Activated CD8-positive, alpha-beta memory T cell treated with anti-CD3 and anti-CD28 coated beads for 36 hours (primary cell): ENCODE measurements at regions not wholly inside any gene's neighbourhood (a gene's known extent, or its start where the extent isn't known, plus 50 kb on each side); places are given as distances from the start of the nearest gene placed in this dataset.
"Not testable (repeated sequence)": the region's sequence is repeated elsewhere in the genome, so short reads cannot be mapped to it uniquely, and the experiment has no call there.

Source experiments
- CTCF ChIA-PET: fragments of 350-600 bp; sonication (Branson Sonifier 250); formaldehyde crosslinking; loops from one replicate; lab custom pipeline; 2021; ENCODE audit warnings: antibody characterized with exemption; lab: Charles Lee
- POLR2A ChIA-PET: fragments of 350-600 bp; sonication (Branson Sonifier 250); formaldehyde crosslinking; loops from one replicate; lab custom pipeline; 2021; ENCODE audit warnings: antibody characterized with exemption; lab: Charles Lee

DNA sequence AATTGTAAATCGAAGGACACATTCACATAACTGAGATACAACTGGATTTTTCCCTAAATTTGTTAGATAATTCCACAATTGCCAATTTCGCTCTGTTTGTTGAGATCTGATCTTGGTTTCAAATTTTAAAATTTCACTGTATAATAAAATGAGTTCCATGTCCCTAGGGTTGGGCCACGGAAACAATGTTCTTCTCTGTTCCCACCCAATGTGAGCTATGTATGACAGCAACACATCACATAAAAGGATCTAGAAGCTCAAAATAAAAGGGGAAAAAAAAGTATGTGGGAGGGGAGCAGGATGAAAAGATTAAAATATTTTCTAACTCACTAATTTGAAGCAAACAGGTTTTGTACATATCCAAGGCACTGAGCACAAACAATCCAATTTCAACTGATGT, 287.8 kb upstream of the MKLN1 start:
- ChIA-PET POLR2A (interaction anchor here (0.6 to 1.0 kb wide), 3 partner anchors 28 to 112 kb away, joined by 3 read pairs; no protein-coding TSS in a partner anchor), CTCF (interaction anchor here (0.7 to 2.4 kb wide), 25 partner anchors 11 to 144 kb away, joined by 3 to 13 read pairs (median 4); no protein-coding TSS in a partner anchor)

DNA sequence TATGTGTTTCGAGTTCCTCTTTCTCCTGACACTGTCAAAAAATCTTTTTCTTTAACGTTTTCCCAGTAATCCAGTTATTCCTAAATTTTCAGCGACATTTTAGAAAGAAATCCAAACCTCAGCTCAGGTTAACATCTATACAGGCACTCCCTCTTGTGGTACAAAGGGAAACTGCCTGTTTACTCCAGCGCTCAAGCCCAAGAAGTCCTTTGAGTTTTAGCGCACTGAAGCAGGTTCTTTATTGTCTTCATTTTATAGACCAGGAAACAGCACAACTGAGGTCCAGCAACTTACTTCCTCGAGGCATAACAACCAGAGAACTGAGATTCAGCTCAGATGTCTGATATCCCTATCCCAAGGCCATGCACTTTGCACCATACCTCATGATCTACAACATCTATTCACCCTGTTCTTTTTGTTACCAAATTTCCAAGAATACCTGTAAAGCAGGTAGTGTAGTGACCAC, 287.2 kb upstream of the MKLN1 start:
- ChIA-PET POLR2A (interaction anchor here (1.0 kb wide), 1 partner anchor 29 kb away, joined by 3 read pairs; no protein-coding TSS in a partner anchor), CTCF (interaction anchor here (0.7 to 2.4 kb wide), 28 partner anchors 12 to 254 kb away, joined by 3 to 13 read pairs (median 4); no protein-coding TSS in a partner anchor)

DNA sequence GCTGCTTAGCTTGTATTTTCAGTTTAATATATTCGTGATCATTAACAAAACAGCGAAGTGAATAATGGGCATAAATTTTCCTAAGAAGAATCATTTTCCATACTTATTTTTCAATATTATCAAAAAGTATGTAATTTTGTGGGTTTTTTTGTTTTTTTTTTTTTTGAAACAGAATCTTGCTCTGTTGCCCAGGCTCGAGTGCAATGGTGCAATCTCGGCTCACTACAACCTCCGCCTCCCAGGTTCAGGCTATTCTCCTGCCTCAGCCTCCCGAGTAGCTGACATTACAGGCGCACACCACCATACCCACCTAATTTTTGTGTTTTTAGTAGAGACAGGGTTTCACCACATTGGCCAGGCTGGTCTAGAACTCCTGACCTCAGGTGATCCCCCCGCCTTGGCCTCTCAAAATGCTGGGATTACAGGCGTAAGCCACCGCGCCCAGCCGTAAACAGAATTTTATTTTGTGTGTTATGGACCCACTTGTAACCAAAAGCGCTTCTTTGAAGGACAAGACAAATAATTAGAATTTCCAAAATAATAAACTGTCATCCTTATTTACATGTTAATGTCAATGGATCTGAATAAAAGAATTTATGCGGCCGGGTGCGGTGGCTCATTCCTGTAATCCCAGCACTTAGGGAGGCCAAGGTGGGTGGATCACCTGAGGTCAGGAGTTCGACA, 286.5 kb upstream of the MKLN1 start:
- CTCF ChIA-PET, result interaction anchor here (0.8 to 2.4 kb wide), 19 partner anchors 13 to 254 kb away, joined by 3 to 13 read pairs (median 5); no protein-coding TSS in a partner anchor

DNA sequence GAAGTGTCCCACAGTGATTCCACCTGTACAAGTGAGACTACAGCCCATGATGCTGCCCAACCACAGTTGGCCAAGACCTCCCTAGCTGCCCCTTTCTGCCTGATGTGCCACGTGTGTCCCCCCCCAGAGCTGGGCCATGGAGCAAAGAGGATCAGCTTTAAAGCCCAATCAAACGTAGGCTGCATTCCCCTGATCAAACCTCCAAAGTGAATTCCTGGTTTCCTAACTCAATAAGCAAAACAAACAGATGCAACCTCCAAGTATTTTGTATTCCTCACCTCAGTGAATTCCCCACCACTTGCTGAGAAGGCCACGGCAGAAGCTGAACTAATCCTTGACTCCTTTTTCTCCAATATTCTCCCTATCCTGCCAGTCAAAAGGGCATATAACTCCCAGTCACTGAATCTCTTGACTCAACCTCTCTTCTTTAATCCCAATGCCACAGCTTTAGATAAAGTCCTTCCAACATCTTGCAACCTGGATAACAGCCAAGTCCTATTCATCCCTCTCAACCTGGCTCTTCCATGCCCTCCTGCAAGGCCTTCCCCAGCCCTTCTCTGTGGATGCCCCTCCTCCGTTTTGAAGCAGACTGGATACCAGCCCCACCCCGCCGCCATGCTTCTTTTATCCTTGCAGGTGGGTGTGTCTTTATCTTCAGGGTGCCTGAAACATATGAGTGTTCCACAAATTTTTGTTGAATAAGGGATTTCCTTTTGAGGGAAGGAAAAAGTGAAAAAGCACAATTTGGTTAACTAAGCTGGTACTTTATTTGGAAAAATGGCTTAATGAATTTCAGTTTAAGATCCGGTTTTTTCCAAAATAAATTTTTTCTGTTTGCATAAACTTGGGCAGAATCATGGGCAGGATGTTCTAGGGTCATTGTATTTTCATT, 285.2 kb upstream of the MKLN1 start:
- POLR2A ChIA-PET, result interaction anchor here (0.7 kb wide), 1 partner anchor 76 kb away, joined by 3 read pairs; no protein-coding TSS in a partner anchor
- CTCF ChIA-PET, result interaction anchor here (0.6 to 1.2 kb wide), 3 partner anchors 12 to 224 kb away, joined by 3 to 5 read pairs (median 3); no protein-coding TSS in a partner anchor

More for the DNA sequence above, 286.5 kb upstream of the MKLN1 start:
- POLR2A ChIA-PET, result not testable (repeated sequence)

DNA sequence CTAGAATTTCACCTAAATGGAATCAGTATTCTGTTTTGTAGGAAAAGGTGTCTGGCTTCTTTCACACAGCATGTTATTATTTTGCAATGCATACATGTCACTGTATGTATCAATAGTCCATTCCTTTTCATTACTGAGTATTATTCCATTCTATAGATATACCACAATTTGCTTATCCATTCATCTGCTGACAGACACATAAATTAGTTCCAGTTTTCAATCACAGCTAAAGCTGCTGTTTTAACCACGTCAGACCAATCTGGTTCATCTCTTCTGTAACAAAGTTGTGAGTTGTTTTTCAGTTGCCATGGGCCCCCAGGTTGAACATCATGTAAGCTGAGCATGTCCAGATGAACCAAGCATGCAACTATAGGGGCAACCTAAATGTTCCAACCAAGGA, 282.1 kb upstream of the MKLN1 start:
- POLR2A ChIA-PET, result interaction anchor here (0.6 kb wide), 2 partner anchors 10 to 152 kb away, joined by 3 read pairs; no protein-coding TSS in a partner anchor
- CTCF ChIA-PET, result interaction anchor here (1.1 kb wide), 1 partner anchor 24 kb away, joined by 7 read pairs; no protein-coding TSS in a partner anchor

DNA sequence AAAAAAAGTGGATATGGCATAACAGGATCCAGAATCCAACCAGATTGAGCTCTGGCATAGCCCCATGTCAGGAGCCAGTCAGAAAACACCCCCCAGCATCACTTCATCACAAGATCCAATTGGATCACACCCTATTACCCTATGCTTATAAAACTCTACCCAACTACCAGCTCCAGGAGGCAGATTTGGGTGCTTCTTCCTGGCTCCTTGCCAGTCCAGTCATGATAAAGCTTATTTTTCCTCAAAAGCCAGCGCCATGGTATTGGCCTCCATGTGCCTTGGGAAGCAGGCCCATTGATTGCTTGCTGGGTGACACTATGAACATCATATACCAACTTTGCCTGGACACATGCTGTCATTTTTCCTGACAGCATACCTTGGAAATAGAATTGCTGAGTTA, 281.4 kb upstream of the MKLN1 start:
- CTCF ChIA-PET, result interaction anchor here (1.1 kb wide), 1 partner anchor 23 kb away, joined by 7 read pairs; no protein-coding TSS in a partner anchor
- POLR2A ChIA-PET, result interaction anchor here (0.5 to 0.6 kb wide), 5 partner anchors 9 to 423 kb away, joined by 3 to 11 read pairs (median 3); no protein-coding TSS in a partner anchor

DNA sequence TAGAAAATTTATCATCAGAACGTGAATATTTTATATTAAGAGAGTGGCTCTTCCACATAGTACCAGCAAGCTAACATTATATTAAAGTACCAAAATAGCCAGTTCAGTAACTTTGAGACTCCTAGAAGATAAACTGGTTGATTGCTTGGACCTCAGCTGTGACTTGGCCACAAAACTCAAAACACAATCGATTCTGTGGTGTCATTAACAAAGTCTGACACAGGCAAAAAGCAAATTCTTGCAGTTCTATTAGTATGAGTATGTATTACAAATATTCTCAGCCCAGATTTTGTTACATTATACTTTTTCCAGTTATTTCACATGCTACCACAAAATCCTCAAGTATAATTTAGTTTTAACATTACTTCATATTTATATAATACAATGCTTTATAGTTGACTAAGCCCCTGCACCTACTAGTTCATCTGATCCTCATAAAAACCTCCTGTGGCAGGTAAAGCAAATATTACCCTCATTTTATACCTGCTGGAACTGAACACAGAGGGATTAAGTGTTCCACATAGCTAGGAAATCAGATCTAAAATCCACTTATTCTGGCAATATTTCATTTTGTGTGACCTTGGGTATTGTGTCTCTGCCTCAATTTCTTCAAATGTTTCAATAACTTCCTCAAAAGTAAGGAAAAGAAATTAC, 279.9 kb upstream of the MKLN1 start:
- ChIA-PET POLR2A (interaction anchor here (0.6 kb wide), 2 partner anchors 16 to 54 kb away, joined by 3 to 4 read pairs; no protein-coding TSS in a partner anchor), CTCF (interaction anchor here (0.6 kb wide), 1 partner anchor 45 kb away, joined by 3 read pairs; no protein-coding TSS in a partner anchor)

DNA sequence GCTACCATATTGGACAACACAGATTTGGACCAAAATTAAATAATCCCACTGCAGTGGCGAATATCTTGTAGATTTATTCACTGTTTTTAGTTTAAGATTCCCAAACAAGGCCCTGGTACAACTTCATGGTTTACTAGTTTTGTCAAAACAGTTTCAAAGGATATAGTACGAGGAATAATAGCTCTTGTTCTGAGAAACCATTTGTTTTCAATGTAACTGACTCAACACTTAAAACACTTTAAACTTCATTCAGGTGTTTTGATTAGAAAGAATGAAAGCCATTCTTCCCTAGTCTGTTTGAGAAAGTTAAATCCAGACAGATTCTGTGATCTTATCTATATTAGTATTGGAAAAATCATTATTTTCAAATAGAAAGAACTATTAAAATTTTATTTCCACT, 276.4 kb upstream of the MKLN1 start:
- ChIA-PET POLR2A (no interaction called here), CTCF (no interaction called here)

DNA sequence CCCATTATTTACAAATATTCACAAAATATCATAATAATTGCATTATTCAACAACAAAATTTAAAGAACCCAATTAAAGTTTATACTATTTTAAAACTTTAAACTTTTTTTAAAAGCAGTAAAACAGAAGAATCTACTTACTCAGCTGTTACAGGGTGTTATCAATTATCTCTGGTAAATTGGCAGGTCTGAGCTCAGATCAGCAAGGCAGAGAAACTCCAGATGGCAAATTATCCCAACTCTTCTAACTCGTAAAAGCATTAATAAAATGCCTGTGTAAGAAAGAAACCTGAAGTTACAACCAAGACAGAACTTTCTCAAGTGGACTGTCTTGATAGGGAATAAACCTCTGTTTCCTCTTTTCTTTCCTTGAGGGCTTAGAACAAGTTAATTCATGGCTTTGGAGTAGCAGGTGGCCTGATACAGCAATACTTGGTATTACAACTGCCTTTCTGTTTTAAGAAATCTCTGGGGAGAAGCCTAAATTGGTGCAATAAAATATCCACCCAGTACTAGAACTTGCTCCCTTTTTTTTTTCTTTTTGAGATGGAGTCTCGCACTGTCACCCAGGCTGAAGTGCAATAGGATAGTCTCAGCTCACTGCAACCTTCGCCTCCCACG, 275.3 kb upstream of the MKLN1 start:
- ChIA-PET POLR2A (interaction anchor here (0.5 kb wide), 1 partner anchor 106 kb away, joined by 3 read pairs; no protein-coding TSS in a partner anchor), CTCF (no interaction called here)

DNA sequence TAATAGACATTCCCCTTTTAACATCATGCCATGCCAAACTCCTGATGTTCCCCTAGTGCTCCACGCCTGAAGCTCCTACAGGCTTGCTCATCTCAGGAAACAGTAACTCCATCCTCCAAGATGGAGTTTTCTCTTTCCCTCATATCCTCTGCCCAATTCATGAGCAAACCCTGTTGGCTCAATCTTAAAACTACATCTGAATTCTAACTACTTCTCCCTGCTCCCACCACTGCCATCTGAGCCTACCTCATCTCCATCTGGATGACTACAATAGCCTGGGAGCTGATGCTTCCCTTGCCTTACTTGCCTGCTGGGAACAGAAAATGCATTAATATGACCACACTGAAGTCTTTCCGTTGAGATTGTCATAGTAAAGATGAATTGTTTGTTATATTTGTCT, 271.7 kb upstream of the MKLN1 start:
- ChIA-PET CTCF (interaction anchor here (1.0 kb wide), 1 partner anchor 13 kb away, joined by 3 read pairs; no protein-coding TSS in a partner anchor), POLR2A (no interaction called here)

DNA sequence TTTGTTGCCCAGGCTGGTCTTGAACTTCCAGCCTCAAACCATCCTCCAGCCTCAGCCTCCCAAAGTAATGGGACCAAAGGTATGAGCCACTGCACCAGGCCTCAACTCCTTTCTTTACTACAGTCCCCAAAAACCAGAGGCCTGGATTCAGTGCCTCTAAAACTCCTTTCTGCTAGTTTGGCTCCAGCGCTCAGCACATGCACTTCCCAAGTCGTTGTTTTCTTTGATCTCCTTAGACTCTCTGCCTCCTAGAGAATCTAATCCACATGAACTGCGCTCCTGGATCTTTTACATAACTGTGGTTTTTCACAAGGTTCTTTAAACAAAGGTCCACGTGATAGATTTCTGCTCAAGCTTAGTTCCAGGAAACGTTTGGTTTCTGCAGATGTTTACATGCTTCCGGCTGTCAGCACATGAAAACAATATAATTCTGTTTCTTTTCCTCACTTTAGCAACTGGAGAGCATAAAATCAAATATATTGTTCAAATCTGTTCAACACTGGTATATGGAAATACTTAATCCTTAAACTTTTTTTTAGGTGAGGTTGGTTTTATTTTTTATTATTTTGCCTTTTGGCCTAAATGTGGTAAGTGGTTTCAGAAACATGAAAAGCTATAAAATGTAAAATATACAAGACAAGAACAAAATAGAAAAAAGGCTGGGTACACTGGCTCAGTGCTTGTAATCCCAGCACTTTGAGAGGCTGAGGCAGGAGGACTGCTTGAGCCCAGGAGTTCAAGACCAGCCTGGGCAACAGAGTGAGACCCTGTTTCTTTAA, 270.5 kb upstream of the MKLN1 start:
- POLR2A ChIA-PET, result interaction anchor here (1.0 to 1.3 kb wide), 2 partner anchors 12 to 97 kb away, joined by 3 to 6 read pairs; no protein-coding TSS in a partner anchor

DNA sequence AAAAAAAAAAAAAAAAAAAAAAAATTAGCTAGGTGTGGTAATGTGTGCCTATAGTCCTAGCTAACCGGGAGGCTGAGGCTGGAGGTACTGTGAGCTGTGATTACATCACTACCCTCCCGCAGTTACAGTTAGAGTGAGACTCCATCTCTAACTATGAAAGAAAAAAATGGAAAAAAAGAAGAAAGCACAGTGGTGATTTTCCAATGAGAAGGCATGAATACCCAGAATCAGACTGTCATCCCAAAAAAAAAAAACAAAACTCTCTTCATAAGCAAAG, 269.9 kb upstream of the MKLN1 start:
- ChIA-PET POLR2A (interaction anchor here (1.0 to 1.3 kb wide), 2 partner anchors 11 to 97 kb away, joined by 3 to 6 read pairs; no protein-coding TSS in a partner anchor), CTCF (interaction anchor here (0.7 to 1.2 kb wide), 4 partner anchors 8 to 236 kb away, joined by 3 to 7 read pairs (median 3); no protein-coding TSS in a partner anchor)

More for the DNA sequence above, 270.5 kb upstream of the MKLN1 start:
- CTCF ChIA-PET, result interaction anchor here (0.7 to 1.2 kb wide), 4 partner anchors 9 to 212 kb away, joined by 3 to 7 read pairs (median 3); no protein-coding TSS in a partner anchor

DNA sequence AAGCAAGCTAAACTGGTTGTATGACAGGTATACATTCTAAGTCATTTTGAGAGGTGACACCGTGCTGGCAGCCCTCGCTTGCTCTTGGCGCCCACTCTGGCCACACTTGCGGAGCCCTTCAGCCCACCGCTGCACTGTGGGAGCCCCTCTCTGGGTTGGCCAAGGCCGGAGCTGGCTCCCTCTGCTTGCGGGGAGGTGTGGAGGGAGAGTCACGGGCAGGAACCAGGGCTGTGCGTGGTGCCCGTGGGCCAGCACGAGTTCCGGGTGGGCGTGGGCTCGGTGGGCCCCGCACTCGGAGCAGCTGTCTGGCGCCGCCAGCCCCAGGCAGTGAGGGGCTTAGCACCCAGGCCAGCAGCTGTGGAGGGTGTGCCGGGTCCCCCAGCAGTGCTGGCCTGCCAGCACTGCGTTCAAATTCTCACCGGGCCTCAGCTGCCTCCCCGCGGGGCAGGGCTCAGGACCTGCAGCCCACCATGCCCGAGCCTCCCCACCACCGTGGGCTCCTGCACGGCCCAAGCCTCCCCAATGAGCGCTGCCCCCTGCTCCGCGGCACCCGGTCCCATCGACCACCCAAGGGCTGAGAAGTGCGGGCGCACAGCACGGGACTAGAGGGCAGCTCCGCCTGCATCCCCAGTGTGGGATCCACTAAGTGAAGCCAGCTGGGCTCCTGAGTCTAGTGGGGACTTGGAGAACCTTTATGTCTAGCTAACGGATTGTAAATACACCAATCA, 269.0 kb upstream of the MKLN1 start:
- ChIA-PET POLR2A (interaction anchor here (0.6 kb wide), 2 partner anchors 26 to 46 kb away, joined by 3 read pairs; no protein-coding TSS in a partner anchor), CTCF (interaction anchor here (0.7 to 1.2 kb wide), 2 partner anchors 10 to 237 kb away, joined by 3 to 5 read pairs; no protein-coding TSS in a partner anchor)

DNA sequence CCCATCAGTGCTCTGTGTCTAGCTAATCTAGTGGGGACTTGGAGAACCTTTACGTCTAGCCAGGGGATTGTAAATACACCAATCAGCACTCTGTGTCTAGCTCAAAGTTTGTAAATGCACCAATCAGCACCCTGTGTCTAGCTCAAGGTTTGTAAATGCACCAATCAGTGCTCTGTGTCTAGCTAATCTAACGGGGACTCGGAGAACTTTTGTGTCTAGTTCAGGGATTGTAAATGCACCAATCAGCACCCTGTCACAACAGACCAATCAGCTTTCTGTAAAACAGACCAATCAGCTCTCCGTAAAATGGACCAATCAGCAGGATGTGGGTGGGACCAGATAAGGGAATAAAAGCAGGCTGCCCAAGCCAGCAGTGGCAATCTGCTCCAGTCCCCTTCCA, 268.3 kb upstream of the MKLN1 start:
- ChIA-PET CTCF (interaction anchor here (1.2 kb wide), 1 partner anchor 9 kb away, joined by 5 read pairs; no protein-coding TSS in a partner anchor), POLR2A (interaction anchor here (0.6 kb wide), 1 partner anchor 26 kb away, joined by 3 read pairs; no protein-coding TSS in a partner anchor)

DNA sequence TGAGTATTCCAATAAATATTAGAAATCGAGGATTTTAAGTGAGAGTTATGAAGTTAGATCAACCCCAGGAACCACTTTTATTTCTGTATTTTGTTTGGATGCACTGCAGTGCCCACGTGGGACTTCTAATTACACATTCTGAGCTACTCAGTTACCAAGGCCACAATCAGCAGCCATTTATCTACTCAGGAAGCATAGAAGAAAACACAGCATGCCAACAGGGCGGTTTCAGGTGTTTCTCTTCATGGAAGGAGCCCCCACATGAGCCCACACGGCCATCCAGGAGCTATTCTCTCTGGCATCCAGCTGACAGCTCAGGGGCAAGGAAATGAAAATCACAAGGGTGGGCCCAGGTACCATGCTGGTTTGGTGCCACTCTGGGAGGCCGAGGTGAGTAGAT, 266.5 kb upstream of the MKLN1 start:
- CTCF ChIA-PET, result interaction anchor here (0.8 kb wide), 1 partner anchor 21 kb away, joined by 3 read pairs; no protein-coding TSS in a partner anchor
- POLR2A ChIA-PET, result interaction anchor here (0.5 kb wide), 1 partner anchor 59 kb away, joined by 4 read pairs; no protein-coding TSS in a partner anchor

DNA sequence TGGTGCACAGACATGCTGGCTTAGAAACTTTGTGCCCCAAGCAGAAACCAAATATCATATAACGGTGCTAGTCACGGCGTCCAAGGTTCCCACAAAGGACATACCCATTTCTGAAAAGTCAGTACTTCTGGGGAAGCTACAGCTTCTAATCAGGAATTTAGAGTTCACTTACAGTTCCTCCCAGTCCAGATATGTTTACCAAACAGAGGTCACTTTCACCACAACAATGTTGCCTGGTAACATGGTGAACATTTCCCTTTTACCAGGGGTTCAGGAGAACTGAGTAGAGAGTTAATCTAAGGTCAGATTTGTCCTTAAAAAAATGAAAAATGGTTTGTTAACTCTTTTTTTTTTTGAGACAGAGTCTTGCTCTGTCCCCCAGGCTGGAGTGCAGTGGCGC, 265.9 kb upstream of the MKLN1 start:
- ChIA-PET CTCF (no interaction called here), POLR2A (no interaction called here)
